ENCODE measurements at regions not wholly inside any gene's neighbourhood (a gene's known extent, or its start where the extent isn't known, plus 50 kb on each side); places are given as distances from the start of the nearest gene placed in this dataset.

DNA sequence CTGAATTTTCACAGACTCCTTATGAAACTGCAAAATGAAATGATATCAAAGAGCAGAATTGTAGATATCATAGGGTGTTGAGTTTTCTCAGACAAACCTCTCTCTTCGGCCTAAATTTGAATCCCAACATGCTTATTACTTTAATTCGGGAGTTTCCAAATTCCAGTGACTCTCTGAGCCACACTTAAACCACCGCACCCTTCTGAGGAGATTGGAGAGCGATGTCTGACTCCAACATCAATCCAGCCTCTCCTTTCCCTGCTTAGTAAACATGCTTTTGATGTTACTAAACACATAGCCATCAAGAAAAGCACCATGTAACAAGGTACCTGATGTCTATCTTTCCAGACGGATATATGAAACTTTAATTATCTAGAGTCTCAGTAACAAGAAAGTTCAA, 103.1 kb upstream of the ARHGAP28 start:
- H3K27me3 ChIP-seq (ENCODE audit: control insufficient read depth, insufficient read depth, low read length), result no peaks in the 10 kb centered on the region
- H3K36me3 ChIP-seq (ENCODE audit: control insufficient read depth, insufficient read depth, low read length), result no peaks in the 10 kb centered on the region
- DNase-seq (ENCODE audit: low read depth) (peak; percentile 9), FAIRE-seq (no peak)
- TF ChIP-seq, protein P1, sequence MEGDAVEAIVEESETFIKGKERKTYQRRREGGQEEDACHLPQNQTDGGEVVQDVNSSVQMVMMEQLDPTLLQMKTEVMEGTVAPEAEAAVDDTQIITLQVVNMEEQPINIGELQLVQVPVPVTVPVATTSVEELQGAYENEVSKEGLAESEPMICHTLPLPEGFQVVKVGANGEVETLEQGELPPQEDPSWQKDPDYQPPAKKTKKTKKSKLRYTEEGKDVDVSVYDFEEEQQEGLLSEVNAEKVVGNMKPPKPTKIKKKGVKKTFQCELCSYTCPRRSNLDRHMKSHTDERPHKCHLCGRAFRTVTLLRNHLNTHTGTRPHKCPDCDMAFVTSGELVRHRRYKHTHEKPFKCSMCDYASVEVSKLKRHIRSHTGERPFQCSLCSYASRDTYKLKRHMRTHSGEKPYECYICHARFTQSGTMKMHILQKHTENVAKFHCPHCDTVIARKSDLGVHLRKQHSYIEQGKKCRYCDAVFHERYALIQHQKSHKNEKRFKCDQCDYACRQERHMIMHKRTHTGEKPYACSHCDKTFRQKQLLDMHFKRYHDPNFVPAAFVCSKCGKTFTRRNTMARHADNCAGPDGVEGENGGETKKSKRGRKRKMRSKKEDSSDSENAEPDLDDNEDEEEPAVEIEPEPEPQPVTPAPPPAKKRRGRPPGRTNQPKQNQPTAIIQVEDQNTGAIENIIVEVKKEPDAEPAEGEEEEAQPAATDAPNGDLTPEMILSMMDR (IDR thresholded peaks at IDR 0.05; ENCODE audit: insufficient read depth, low read length, severe bottlenecking), result no peak
- H3K4me3 ChIP-seq (ENCODE audit: low read depth, low read length), result no peak overlapping the region

DNA sequence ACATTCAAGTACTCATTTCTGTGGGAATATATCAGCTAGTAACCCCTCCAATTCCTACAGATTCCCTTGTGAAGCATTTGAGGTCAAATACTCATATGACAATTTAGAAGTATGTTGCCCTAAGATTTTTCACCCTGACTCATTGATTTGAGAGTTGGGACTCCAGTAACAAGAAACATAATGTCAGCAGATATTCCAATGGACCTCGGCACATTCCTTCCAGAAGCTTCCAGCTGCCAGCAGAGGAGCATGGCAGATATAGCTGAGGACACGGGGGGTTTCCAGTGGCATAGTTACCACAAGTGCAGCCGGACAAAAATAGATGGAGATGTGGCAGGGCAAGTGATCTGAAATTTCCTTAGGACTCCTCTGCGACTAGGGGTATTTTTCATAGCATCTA, 101.9 kb upstream of the ARHGAP28 start:
- TF ChIP-seq, protein P1 (IDR thresholded peaks at IDR 0.05; ENCODE audit: insufficient read depth, low read length, severe bottlenecking), result no peak
- Histone ChIP-seq H3K4me3 (ENCODE audit: low read depth, low read length) (no peak overlapping the region), H3K36me3 (ENCODE audit: control insufficient read depth, insufficient read depth, low read length) (no peaks in the 10 kb centered on the region), H3K27me3 (ENCODE audit: control insufficient read depth, insufficient read depth, low read length) (no peaks in the 10 kb centered on the region)
- DNase-seq (ENCODE audit: low read depth) (no peak), FAIRE-seq (no peak)

DNA sequence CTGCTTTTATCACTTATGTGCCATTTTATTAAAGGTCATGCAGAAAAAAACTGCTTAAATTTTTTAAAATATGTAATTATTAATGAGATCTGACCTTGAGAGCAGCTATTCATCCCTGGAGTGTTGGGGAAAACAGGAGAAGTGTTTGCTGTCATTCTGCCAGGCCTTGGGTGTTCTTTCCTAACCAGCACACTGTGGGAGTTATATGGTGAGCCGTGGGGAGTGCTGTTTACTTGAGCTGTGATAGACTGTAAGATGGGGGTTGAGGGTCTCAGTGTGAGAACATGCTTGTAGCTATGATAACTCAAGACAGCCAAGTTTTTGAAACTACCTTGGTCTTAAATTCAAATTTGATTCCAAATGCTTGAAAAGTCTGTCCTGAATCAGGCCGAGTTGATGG, 101.3 kb upstream of the ARHGAP28 start:
- FAIRE-seq (no peak), DNase-seq (ENCODE audit: low read depth) (no peak)
- TF ChIP-seq, protein P1 (IDR thresholded peaks at IDR 0.05; ENCODE audit: insufficient read depth, low read length, severe bottlenecking), result no peak
- Histone ChIP-seq H3K27me3 (ENCODE audit: control insufficient read depth, insufficient read depth, low read length) (no peaks in the 10 kb centered on the region), H3K36me3 (ENCODE audit: control insufficient read depth, insufficient read depth, low read length) (no peaks in the 10 kb centered on the region), H3K4me3 (ENCODE audit: low read depth, low read length) (no peak overlapping the region)

GRCh38 chr18:6629635-6630140, 99.8 kb upstream of the ARHGAP28 start:
- TF ChIP-seq, protein P1 (IDR thresholded peaks at IDR 0.05; ENCODE audit: insufficient read depth, low read length, severe bottlenecking), result no peak
- no peak overlapping the region for H3K4me3 ChIP-seq (ENCODE audit: low read depth, low read length)
- FAIRE-seq (no peak), DNase-seq (ENCODE audit: low read depth) (peak; percentile 61)
- H3K36me3 ChIP-seq (ENCODE audit: control insufficient read depth, insufficient read depth, low read length), result no peaks in the 10 kb centered on the region
- no peaks in the 10 kb centered on the region for H3K27me3 ChIP-seq (ENCODE audit: control insufficient read depth, insufficient read depth, low read length)

- Histone ChIP-seq H3K36me3 (ENCODE audit: control insufficient read depth, insufficient read depth, low read length) (no peaks in the 10 kb centered on the region), H3K4me3 (ENCODE audit: low read depth, low read length) (no peak overlapping the region), H3K27me3 (ENCODE audit: control insufficient read depth, insufficient read depth, low read length) (no peaks in the 10 kb centered on the region)
- TF ChIP-seq, protein P1 (IDR thresholded peaks at IDR 0.05; ENCODE audit: insufficient read depth, low read length, severe bottlenecking), result no peak
- FAIRE-seq (no peak), DNase-seq (ENCODE audit: low read depth) (no peak)
These were observed 96.2 kb upstream of the ARHGAP28 start for GRCh38 chr18:6633310-6633709.

GRCh38 chr18:6636091-6636490, 93.4 kb upstream of the ARHGAP28 start:
- no peak for FAIRE-seq
- Histone ChIP-seq H3K36me3 (ENCODE audit: control insufficient read depth, insufficient read depth, low read length) (no peaks in the 10 kb centered on the region), H3K27me3 (ENCODE audit: control insufficient read depth, insufficient read depth, low read length) (no peaks in the 10 kb centered on the region), H3K4me3 (ENCODE audit: low read depth, low read length) (no peak overlapping the region)
- TF ChIP-seq, protein P1 (IDR thresholded peaks at IDR 0.05; ENCODE audit: insufficient read depth, low read length, severe bottlenecking), result no peak
- no peak for DNase-seq (ENCODE audit: low read depth)
